NCI-H2081 (cell line): ENCODE measurements at regions not wholly inside any gene's neighbourhood (a gene's known extent, or its start where the extent isn't known, plus 50 kb on each side); places are given as distances from the start of the nearest gene placed in this dataset.
"Not testable (repeated sequence)": the region's sequence is repeated elsewhere in the genome, so short reads cannot be mapped to it uniquely, and the experiment has no call there.

Experiments
- DNase-seq, 2 experiments: peaks; one replicate each; lab custom pipeline; 2025; lab: John Stamatoyannopoulos, UW

- DNase-seq: no peak
These were observed 460.0 kb upstream of the ZNF507 start for GRCh38 chr19:31885280-31885853.

- DNase-seq: no peak
These were observed 455.2 kb upstream of the ZNF507 start for GRCh38 chr19:31890230-31890629.

GRCh38 chr19:31892060-31892459 is 453.4 kb upstream of the ZNF507 start:
- no peak for DNase-seq

- DNase-seq: not testable (repeated sequence)
These were observed 451.9 kb upstream of the ZNF507 start for GRCh38 chr19:31893491-31893890.

- DNase-seq: no peak
These were observed 451.0 kb upstream of the ZNF507 start for GRCh38 chr19:31894451-31894850.

- no peak for DNase-seq
These were observed 448.1 kb upstream of the ZNF507 start for GRCh38 chr19:31897292-31897691.

GRCh38 chr19:31900991-31901390 is 444.4 kb upstream of the ZNF507 start:
- DNase-seq: no peak

- no peak for DNase-seq
These were observed 442.6 kb upstream of the ZNF507 start for GRCh38 chr19:31902821-31903220.

GRCh38 chr19:31903979-31904378 is 441.4 kb upstream of the ZNF507 start:
- no peak for DNase-seq

- DNase-seq: no peak
These were observed 439.1 kb upstream of the ZNF507 start for GRCh38 chr19:31906111-31906871.

GRCh38 chr19:31907661-31908060 is 437.7 kb upstream of the ZNF507 start:
- no peak for DNase-seq

- no peak for DNase-seq
These were observed 437.3 kb upstream of the ZNF507 start for GRCh38 chr19:31908080-31908479.

- DNase-seq: no peak
These were observed 436.7 kb upstream of the ZNF507 start for GRCh38 chr19:31908496-31909225.

GRCh38 chr19:31910224-31910623 is 435.2 kb upstream of the ZNF507 start:
- DNase-seq: no peak

- no peak for DNase-seq
These were observed 433.8 kb upstream of the ZNF507 start for GRCh38 chr19:31911577-31911976.

GRCh38 chr19:31913103-31913661 is 432.2 kb upstream of the ZNF507 start:
- DNase-seq: no peak

GRCh38 chr19:31930401-31930800 is 415.0 kb upstream of the ZNF507 start:
- DNase-seq: no peak

- DNase-seq: no peak
These were observed 407.4 kb upstream of the ZNF507 start for GRCh38 chr19:31937983-31938382.

- no peak for DNase-seq
These were observed 406.7 kb upstream of the ZNF507 start for GRCh38 chr19:31938675-31939074.

- no peak for DNase-seq
These were observed 405.0 kb upstream of the ZNF507 start for GRCh38 chr19:31940396-31940795.

- no peak for DNase-seq
These were observed 402.2 kb upstream of the ZNF507 start for GRCh38 chr19:31943191-31943661.

GRCh38 chr19:31943778-31944177 is 401.6 kb upstream of the ZNF507 start:
- DNase-seq: no peak

- no peak for DNase-seq
These were observed 401.1 kb upstream of the ZNF507 start for GRCh38 chr19:31944326-31944725.
